ENCODE measurements at regions not wholly inside any gene's neighbourhood (a gene's known extent, or its start where the extent isn't known, plus 50 kb on each side); places are given as distances from the start of the nearest gene placed in this dataset.

- no peaks in the 10 kb centered on the region for H3K36me3 ChIP-seq (ENCODE audit: insufficient read depth, low read length)
- no peaks in the 10 kb centered on the region for H3K9me3 ChIP-seq (ENCODE audit: low read depth, low read length)
- no peak for DNase-seq (ENCODE audit: low read depth, low spot score)
- no peak overlapping the region for H3K27ac ChIP-seq
- no peak overlapping the region for H3K4me3 ChIP-seq
- H3K9ac ChIP-seq (ENCODE audit: insufficient read length) = no peak overlapping the region
- TF ChIP-seq EZH2 (IDR thresholded peaks at IDR 0.05) (no peak), FOXP2 (optimal IDR thresholded peaks at IDR 0.05; ENCODE audit: control extremely low read depth, extremely low read length, insufficient read depth) (no peak), POLR2AphosphoS5 (IDR thresholded peaks at IDR 0.05; ENCODE audit: borderline replicate concordance, low read depth, low read length) (no peak)
Measured at GRCh38 chr5:133818031-133818431, 150.4 kb downstream of the C5orf15 start.

GRCh38 chr5:133817456-133817855, 151.0 kb downstream of the C5orf15 start:
- H3K9ac ChIP-seq (ENCODE audit: insufficient read length) = no peak overlapping the region
- H3K4me3 ChIP-seq = no peak overlapping the region
- no peaks in the 10 kb centered on the region for H3K9me3 ChIP-seq (ENCODE audit: low read depth, low read length)
- no peaks in the 10 kb centered on the region for H3K36me3 ChIP-seq (ENCODE audit: insufficient read depth, low read length)
- no peak overlapping the region for H3K27ac ChIP-seq
- DNase-seq (ENCODE audit: low read depth, low spot score) = no peak
- TF ChIP-seq EZH2 (IDR thresholded peaks at IDR 0.05) (no peak), POLR2AphosphoS5 (IDR thresholded peaks at IDR 0.05; ENCODE audit: borderline replicate concordance, low read depth, low read length) (no peak), FOXP2 (optimal IDR thresholded peaks at IDR 0.05; ENCODE audit: control extremely low read depth, extremely low read length, insufficient read depth) (no peak)

- H3K27ac ChIP-seq = no peak overlapping the region
- TF ChIP-seq EZH2 (IDR thresholded peaks at IDR 0.05) (no peak), FOXP2 (optimal IDR thresholded peaks at IDR 0.05; ENCODE audit: control extremely low read depth, extremely low read length, insufficient read depth) (no peak), POLR2AphosphoS5 (IDR thresholded peaks at IDR 0.05; ENCODE audit: borderline replicate concordance, low read depth, low read length) (no peak)
- no peak overlapping the region for H3K9ac ChIP-seq (ENCODE audit: insufficient read length)
- H3K9me3 ChIP-seq (ENCODE audit: low read depth, low read length) = no peaks in the 10 kb centered on the region
- H3K4me3 ChIP-seq = no peak overlapping the region
- DNase-seq (ENCODE audit: low read depth, low spot score) = no peak
- no peaks in the 10 kb centered on the region for H3K36me3 ChIP-seq (ENCODE audit: insufficient read depth, low read length)
Measured at GRCh38 chr5:133816791-133817190, 151.6 kb downstream of the C5orf15 start.

DNA sequence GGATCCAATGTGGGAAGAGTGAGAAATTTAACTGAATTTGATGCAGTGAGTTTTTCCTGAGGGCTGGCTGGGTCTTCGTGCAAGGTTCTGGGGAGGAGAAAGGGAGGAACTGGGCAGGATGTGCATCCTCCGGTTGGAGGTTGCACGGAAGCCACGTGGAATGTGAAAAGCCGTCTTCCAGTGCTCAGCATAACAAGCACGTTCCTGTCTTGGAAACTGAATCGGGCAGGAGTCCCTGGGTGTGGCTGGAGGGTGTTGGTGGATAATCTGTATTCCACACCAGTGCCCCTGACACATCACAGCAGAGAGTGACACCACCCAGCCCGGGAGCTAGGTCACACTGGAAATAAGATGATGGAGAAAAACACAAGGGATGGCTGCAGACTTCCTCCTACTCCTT, 154.3 kb downstream of the C5orf15 start:
- H3K4me3 ChIP-seq = no peak overlapping the region
- no peak for DNase-seq (ENCODE audit: low read depth, low spot score)
- H3K36me3 ChIP-seq (ENCODE audit: insufficient read depth, low read length) = no peaks in the 10 kb centered on the region
- H3K9me3 ChIP-seq (ENCODE audit: low read depth, low read length) = no peaks in the 10 kb centered on the region
- H3K9ac ChIP-seq (ENCODE audit: insufficient read length) = no peak overlapping the region
- H3K27ac ChIP-seq = no peak overlapping the region
- no peak for TF ChIP-seq FOXP2 (optimal IDR thresholded peaks at IDR 0.05; ENCODE audit: control extremely low read depth, extremely low read length, insufficient read depth)
- TF ChIP-seq POLR2AphosphoS5 (IDR thresholded peaks at IDR 0.05; ENCODE audit: borderline replicate concordance, low read depth, low read length) = no peak
- no peak for TF ChIP-seq EZH2 (IDR thresholded peaks at IDR 0.05)

DNA sequence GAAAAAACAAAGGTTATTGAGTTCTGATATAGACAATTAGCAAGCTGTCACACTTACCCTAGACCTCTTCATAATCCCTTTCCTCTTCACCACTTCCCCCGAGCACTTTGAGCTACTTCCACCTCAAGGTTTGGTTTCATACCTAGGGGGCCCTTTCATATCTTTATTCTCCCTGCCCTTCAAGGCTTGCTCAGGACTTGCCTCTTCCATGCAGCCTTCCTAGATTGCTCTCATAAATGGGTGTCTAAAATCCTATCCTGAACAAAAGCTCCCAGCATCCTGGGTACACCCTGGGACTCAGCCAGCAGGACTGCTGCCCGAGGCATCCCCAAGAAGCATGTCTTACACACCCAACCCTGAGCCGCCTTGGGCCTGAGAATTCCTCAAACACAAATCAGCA, 157.3 kb downstream of the C5orf15 start:
- Histone ChIP-seq H3K27ac (no peak overlapping the region), H3K9me3 (ENCODE audit: low read depth, low read length) (no peaks in the 10 kb centered on the region), H3K36me3 (ENCODE audit: insufficient read depth, low read length) (no peaks in the 10 kb centered on the region), H3K9ac (ENCODE audit: insufficient read length) (no peak overlapping the region), H3K4me3 (no peak overlapping the region)
- no peak for TF ChIP-seq EZH2 (IDR thresholded peaks at IDR 0.05)
- TF ChIP-seq FOXP2 (optimal IDR thresholded peaks at IDR 0.05; ENCODE audit: control extremely low read depth, extremely low read length, insufficient read depth) = no peak
- TF ChIP-seq POLR2AphosphoS5 (IDR thresholded peaks at IDR 0.05; ENCODE audit: borderline replicate concordance, low read depth, low read length) = no peak
- DNase-seq (ENCODE audit: low read depth, low spot score) = no peak

GRCh38 chr5:133809801-133810200, 158.6 kb downstream of the C5orf15 start:
- Histone ChIP-seq H3K4me3 (no peak overlapping the region), H3K9ac (ENCODE audit: insufficient read length) (no peak overlapping the region), H3K36me3 (ENCODE audit: insufficient read depth, low read length) (no peaks in the 10 kb centered on the region), H3K27ac (no peak overlapping the region), H3K9me3 (ENCODE audit: low read depth, low read length) (no peaks in the 10 kb centered on the region)
- TF ChIP-seq POLR2AphosphoS5 (IDR thresholded peaks at IDR 0.05; ENCODE audit: borderline replicate concordance, low read depth, low read length) = no peak
- no peak for TF ChIP-seq EZH2 (IDR thresholded peaks at IDR 0.05)
- TF ChIP-seq FOXP2 (optimal IDR thresholded peaks at IDR 0.05; ENCODE audit: control extremely low read depth, extremely low read length, insufficient read depth) = no peak
- DNase-seq (ENCODE audit: low read depth, low spot score) = no peak

DNA sequence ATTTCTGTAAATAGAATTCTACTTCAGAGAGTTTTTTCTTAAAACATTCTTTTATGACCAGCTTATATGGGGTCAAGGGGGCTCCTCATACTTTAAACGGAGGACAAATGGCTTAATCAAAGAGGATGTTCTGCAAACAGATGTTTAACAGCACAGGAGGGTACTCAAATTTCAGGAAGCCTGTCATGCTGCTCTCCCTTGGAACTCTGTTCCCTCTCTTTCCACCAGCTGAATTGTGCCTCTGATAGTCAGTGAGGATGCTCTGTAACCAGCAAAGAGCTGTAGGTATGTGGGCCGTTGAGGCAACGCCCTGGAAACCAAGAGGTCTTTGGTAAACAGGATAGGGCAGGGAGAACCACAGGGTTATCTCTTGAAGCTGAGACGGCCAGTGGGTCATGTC, 161.1 kb downstream of the C5orf15 start:
- Histone ChIP-seq H3K36me3 (ENCODE audit: insufficient read depth, low read length) (no peaks in the 10 kb centered on the region), H3K4me3 (no peak overlapping the region), H3K9me3 (ENCODE audit: low read depth, low read length) (no peaks in the 10 kb centered on the region), H3K9ac (ENCODE audit: insufficient read length) (no peak overlapping the region), H3K27ac (no peak overlapping the region)
- DNase-seq (ENCODE audit: low read depth, low spot score) = no peak
- no peak for TF ChIP-seq FOXP2 (optimal IDR thresholded peaks at IDR 0.05; ENCODE audit: control extremely low read depth, extremely low read length, insufficient read depth)
- no peak for TF ChIP-seq EZH2 (IDR thresholded peaks at IDR 0.05)
- no peak for TF ChIP-seq POLR2AphosphoS5 (IDR thresholded peaks at IDR 0.05; ENCODE audit: borderline replicate concordance, low read depth, low read length)

GRCh38 chr5:133806847-133807246, 161.6 kb downstream of the C5orf15 start:
- H3K36me3 ChIP-seq (ENCODE audit: insufficient read depth, low read length) = no peaks in the 10 kb centered on the region
- TF ChIP-seq EZH2 (IDR thresholded peaks at IDR 0.05) (no peak), POLR2AphosphoS5 (IDR thresholded peaks at IDR 0.05; ENCODE audit: borderline replicate concordance, low read depth, low read length) (no peak), FOXP2 (optimal IDR thresholded peaks at IDR 0.05; ENCODE audit: control extremely low read depth, extremely low read length, insufficient read depth) (no peak)
- H3K27ac ChIP-seq = no peak overlapping the region
- no peak for DNase-seq (ENCODE audit: low read depth, low spot score)
- no peak overlapping the region for H3K4me3 ChIP-seq
- no peak overlapping the region for H3K9ac ChIP-seq (ENCODE audit: insufficient read length)
- no peaks in the 10 kb centered on the region for H3K9me3 ChIP-seq (ENCODE audit: low read depth, low read length)
